Peyer's patch (tissue), 4 donors: ENCODE measurements at regions not wholly inside any gene's neighbourhood (a gene's known extent, or its start where the extent isn't known, plus 50 kb on each side); places are given as distances from the start of the nearest gene placed in this dataset.

ENCODE experiments used
- DNase-seq, 3 donors: peaks; one replicate each; pipeline ENCODE4 v3.0.0-alpha.2; 2017 to 2019
- H3K27ac ChIP-seq, 4 donors: fragments of 200-600 bp; sonication (generic); one replicate each; pipeline ENCODE4 v1.5.1; 2016 to 2019
- H3K27me3 ChIP-seq, 2 donors: fragments of 200-600 bp; sonication (generic); one replicate each; pipeline ENCODE4 v1.5.1; 2019
- H3K36me3 ChIP-seq, 3 donors: fragments of 200-600 bp; sonication (generic); one replicate each; pipeline ENCODE4 v1.5.1; 2016 to 2019
- H3K4me1 ChIP-seq, 4 donors: fragments of 200-600 bp; sonication (generic); one replicate each; pipeline ENCODE4 v1.5.1; 2016 to 2019
- H3K4me3 ChIP-seq, 4 donors: fragments of 200-600 bp; sonication (generic); 1 replicate in 3 of 4; 2 replicates in 1 of 4; pipeline ENCODE4 v1.5.1; 2016 to 2019; ENCODE audit warnings: mild to moderate bottlenecking in 1 of 4
- H3K9me3 ChIP-seq, 4 donors: fragments of 200-600 bp; sonication (generic); one replicate each; pipeline ENCODE4 v1.5.1; 2016 to 2019; ENCODE audit warnings: mild to moderate bottlenecking in 1 of 4
- POLR2A ChIP-seq, 2 donors: fragments of 450-650 bp; IDR thresholded peaks; one replicate each; pipeline ENCODE4 v1.5.1; 2017; ENCODE audit warnings: antibody characterized with exemption in 2 of 2, mild to moderate bottlenecking in 2 of 2, moderate library complexity in 2 of 2
- TF ChIP-seq, protein P1 (sequence below), 6 experiments: fragments of 450-650 bp in 4 of 6; fragments of 200-600 bp in 2 of 6; sonication (generic) in 1 of 6; IDR thresholded peaks; one replicate each; pipeline ENCODE4 v1.5.1; 2017 to 2019; ENCODE audit warnings: antibody characterized with exemption in 6 of 6, mild to moderate bottlenecking in 3 of 6, moderate library complexity in 1 of 6

DNA sequence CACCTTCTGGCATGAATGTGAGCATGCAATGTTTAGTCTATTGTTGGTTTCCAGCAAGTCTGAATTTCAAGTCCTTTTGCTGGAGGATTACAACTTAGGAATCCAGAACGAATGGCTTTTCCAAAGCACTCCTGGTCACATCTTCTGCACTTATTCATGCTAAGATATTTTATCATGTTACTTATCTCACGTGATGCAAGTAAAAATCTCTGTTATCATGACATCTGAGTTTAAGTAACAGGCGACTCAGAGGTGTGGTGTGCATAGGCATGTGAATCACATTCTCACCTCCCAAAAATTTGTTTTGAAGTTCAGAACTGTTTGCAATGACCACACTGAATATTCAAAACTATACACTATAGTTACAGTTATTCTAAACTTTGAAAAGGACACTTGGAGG lies 204.8 kb upstream of the FGGY start:
- Histone ChIP-seq H3K9me3 (peaks cover 0 to 5% (median 0%) of the 10 kb centered on the region in 4 donors), H3K36me3 (no peaks in the 10 kb centered on the region), H3K4me3 (no peak overlapping the region), H3K27ac (no peak overlapping the region), H3K4me1 (peaks cover 0 to 3% (median 0%) of the 10 kb centered on the region in 4 donors), H3K27me3 (no peaks in the 10 kb centered on the region)
- TF ChIP-seq POLR2A (IDR thresholded peaks at IDR 0.05): no peak
- TF ChIP-seq, protein P1, sequence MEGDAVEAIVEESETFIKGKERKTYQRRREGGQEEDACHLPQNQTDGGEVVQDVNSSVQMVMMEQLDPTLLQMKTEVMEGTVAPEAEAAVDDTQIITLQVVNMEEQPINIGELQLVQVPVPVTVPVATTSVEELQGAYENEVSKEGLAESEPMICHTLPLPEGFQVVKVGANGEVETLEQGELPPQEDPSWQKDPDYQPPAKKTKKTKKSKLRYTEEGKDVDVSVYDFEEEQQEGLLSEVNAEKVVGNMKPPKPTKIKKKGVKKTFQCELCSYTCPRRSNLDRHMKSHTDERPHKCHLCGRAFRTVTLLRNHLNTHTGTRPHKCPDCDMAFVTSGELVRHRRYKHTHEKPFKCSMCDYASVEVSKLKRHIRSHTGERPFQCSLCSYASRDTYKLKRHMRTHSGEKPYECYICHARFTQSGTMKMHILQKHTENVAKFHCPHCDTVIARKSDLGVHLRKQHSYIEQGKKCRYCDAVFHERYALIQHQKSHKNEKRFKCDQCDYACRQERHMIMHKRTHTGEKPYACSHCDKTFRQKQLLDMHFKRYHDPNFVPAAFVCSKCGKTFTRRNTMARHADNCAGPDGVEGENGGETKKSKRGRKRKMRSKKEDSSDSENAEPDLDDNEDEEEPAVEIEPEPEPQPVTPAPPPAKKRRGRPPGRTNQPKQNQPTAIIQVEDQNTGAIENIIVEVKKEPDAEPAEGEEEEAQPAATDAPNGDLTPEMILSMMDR (IDR thresholded peaks at IDR 0.05): no peak
- DNase-seq: no peak

DNA sequence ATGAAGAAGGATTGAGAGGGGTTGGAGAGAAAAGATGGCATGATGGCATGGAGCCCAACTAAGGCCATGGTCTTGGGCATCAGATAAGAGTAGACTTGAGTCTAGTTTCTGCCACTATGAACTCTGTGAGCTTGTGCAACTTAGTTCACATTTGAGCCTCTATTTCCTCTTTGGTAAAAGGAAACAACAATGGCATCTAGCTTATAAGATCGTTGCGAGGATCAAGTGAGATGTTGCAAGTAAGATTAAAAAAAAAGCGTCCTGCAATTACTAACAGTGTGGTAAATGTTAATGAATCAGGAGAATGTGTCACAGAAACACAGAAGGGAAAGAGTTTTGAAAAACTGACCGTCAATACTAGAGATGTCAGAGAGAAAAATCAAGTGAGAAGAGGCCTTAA lies 202.9 kb upstream of the FGGY start:
- Histone ChIP-seq H3K4me1 (peaks cover 0 to 3% (median 0%) of the 10 kb centered on the region in 4 donors), H3K27ac (no peak overlapping the region), H3K36me3 (no peaks in the 10 kb centered on the region), H3K4me3 (no peak overlapping the region), H3K27me3 (no peaks in the 10 kb centered on the region), H3K9me3 (peaks cover 0 to 3% (median 0%) of the 10 kb centered on the region in 4 donors)
- no peak for DNase-seq
- no peak for TF ChIP-seq POLR2A (IDR thresholded peaks at IDR 0.05)
- TF ChIP-seq, protein P1 (IDR thresholded peaks at IDR 0.05): no peak

DNA sequence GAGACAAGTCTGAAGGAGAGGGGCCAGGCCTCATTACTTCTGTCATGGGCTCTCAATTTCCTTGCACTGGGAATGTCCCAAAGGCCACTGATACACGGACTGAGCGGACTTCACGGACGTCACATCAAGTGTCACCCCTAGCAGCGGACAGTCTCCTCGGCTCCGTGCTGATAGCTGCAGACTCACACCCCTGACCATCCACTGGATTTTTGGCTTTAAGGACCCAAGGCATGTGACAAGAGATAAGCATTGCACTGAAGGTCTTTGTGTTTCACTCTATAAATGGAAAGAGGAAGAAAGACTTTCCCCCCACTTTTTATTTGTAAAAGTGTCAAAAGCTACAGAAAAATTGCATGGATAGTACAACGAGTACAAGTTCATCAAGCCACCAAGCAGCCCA lies 200.4 kb upstream of the FGGY start:
- no peak for TF ChIP-seq POLR2A (IDR thresholded peaks at IDR 0.05)
- TF ChIP-seq, protein P1 (IDR thresholded peaks at IDR 0.05): no peak
- H3K9me3 ChIP-seq: no peaks in the 10 kb centered on the region
- H3K4me1 ChIP-seq: no peaks in the 10 kb centered on the region
- H3K36me3 ChIP-seq: no peaks in the 10 kb centered on the region
- H3K27me3 ChIP-seq: no peaks in the 10 kb centered on the region
- no peak for DNase-seq
- H3K4me3 ChIP-seq: no peak overlapping the region
- H3K27ac ChIP-seq: no peak overlapping the region

DNA sequence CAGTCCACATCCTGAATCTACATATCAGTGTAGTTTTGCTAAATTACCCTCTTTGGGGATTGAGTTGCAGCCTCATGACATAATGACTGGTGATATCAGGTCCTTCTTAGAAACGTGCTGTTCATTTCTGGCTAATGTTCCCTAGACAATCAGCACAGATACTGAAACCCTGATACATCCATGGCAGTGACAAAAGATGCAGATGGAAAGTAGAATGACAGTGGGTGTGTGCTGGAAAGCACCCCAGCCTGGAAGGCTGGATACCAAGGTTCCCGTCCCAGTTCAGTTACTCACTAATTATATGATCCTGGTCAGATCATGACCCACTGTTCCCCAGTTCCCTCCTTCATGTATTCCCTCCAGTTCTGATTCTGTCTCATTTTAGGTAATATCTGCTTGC lies 198.2 kb upstream of the FGGY start:
- Histone ChIP-seq H3K4me3 (no peak overlapping the region), H3K9me3 (no peaks in the 10 kb centered on the region), H3K4me1 (no peaks in the 10 kb centered on the region), H3K27ac (no peak overlapping the region), H3K36me3 (no peaks in the 10 kb centered on the region), H3K27me3 (no peaks in the 10 kb centered on the region)
- no peak for DNase-seq
- no peak for TF ChIP-seq POLR2A (IDR thresholded peaks at IDR 0.05)
- TF ChIP-seq, protein P1 (IDR thresholded peaks at IDR 0.05): no peak

DNA sequence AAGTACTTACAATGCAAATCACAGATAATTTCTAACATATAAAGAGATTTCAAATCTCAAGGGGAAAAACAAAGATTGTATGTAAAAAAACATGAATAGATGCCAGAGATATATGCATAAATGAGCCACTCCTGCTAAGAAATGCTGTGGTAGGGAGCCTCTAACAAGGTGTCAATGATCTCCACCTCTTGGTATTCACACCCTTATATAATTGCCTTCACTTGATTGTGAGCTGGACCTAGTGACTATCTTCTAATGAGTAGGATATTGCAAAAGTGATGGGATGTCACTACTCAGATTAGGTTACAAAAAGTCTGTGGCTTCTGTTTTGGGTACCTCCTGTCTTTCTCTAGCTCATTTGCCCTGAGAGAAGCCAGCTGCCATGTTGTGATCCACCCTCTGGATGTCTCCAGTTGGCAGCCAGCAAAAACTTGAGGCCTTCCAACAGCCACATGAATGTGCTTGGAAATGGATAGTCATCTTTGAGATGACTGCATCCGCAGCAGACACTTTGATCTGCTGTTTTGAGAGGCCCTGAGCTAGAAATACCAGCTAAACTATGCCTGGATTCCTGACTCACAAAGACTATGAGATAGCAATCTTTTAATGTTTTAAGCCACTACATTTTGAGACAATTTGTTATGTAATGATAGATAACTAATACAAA lies 196.1 kb upstream of the FGGY start:
- Histone ChIP-seq H3K4me3 (no peak overlapping the region), H3K9me3 (no peaks in the 10 kb centered on the region), H3K27ac (no peak overlapping the region), H3K36me3 (no peaks in the 10 kb centered on the region), H3K4me1 (no peaks in the 10 kb centered on the region), H3K27me3 (no peaks in the 10 kb centered on the region)
- TF ChIP-seq, protein P1 (IDR thresholded peaks at IDR 0.05): no peak
- no peak for TF ChIP-seq POLR2A (IDR thresholded peaks at IDR 0.05)
- no peak for DNase-seq

DNA sequence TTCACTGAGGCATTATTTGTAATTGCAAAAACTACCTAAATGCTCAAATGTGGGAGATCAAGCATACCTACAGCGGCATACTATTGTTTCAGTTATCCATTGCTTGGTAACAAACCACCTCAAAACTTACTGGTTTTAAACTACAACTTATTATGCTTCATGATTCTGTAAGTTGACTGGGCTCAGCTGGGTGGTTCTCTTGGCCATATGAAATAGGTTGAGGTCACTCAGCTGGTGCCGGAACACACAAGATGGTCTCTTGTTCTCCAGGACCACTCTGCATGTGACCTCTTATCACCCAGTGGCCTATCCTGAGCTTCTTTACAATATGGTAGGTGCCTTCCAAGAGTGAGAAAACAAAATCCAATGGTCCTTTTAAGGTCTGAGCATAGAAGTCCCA lies 195.4 kb upstream of the FGGY start:
- no peaks in the 10 kb centered on the region for H3K9me3 ChIP-seq
- no peaks in the 10 kb centered on the region for H3K36me3 ChIP-seq
- DNase-seq: no peak
- H3K27me3 ChIP-seq: no peaks in the 10 kb centered on the region
- no peaks in the 10 kb centered on the region for H3K4me1 ChIP-seq
- H3K4me3 ChIP-seq: no peak overlapping the region
- TF ChIP-seq POLR2A (IDR thresholded peaks at IDR 0.05): no peak
- TF ChIP-seq, protein P1 (IDR thresholded peaks at IDR 0.05): no peak
- no peak overlapping the region for H3K27ac ChIP-seq
